Peyer's patch (tissue), 4 donors: ENCODE measurements at regions not wholly inside any gene's neighbourhood (a gene's known extent, or its start where the extent isn't known, plus 50 kb on each side); places are given as distances from the start of the nearest gene placed in this dataset.

ENCODE experiments used
- POLR2A ChIP-seq, 2 donors: fragments of 450-650 bp; IDR thresholded peaks; one replicate each; pipeline ENCODE4 v1.5.1; 2017; ENCODE audit warnings: antibody characterized with exemption in 2 of 2, mild to moderate bottlenecking in 2 of 2, moderate library complexity in 2 of 2
- TF ChIP-seq, protein P1 (sequence below), 6 experiments: fragments of 450-650 bp in 4 of 6; fragments of 200-600 bp in 2 of 6; sonication (generic) in 1 of 6; IDR thresholded peaks; one replicate each; pipeline ENCODE4 v1.5.1; 2017 to 2019; ENCODE audit warnings: antibody characterized with exemption in 6 of 6, mild to moderate bottlenecking in 3 of 6, moderate library complexity in 1 of 6

GRCh38 chr18:45374878-45375630 is 240.2 kb upstream of the SLC14A2 start:
- TF ChIP-seq, protein P1, sequence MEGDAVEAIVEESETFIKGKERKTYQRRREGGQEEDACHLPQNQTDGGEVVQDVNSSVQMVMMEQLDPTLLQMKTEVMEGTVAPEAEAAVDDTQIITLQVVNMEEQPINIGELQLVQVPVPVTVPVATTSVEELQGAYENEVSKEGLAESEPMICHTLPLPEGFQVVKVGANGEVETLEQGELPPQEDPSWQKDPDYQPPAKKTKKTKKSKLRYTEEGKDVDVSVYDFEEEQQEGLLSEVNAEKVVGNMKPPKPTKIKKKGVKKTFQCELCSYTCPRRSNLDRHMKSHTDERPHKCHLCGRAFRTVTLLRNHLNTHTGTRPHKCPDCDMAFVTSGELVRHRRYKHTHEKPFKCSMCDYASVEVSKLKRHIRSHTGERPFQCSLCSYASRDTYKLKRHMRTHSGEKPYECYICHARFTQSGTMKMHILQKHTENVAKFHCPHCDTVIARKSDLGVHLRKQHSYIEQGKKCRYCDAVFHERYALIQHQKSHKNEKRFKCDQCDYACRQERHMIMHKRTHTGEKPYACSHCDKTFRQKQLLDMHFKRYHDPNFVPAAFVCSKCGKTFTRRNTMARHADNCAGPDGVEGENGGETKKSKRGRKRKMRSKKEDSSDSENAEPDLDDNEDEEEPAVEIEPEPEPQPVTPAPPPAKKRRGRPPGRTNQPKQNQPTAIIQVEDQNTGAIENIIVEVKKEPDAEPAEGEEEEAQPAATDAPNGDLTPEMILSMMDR (IDR thresholded peaks at IDR 0.05) = no peak
- no peak for TF ChIP-seq POLR2A (IDR thresholded peaks at IDR 0.05)
